ENCODE measurements at regions not wholly inside any gene's neighbourhood (a gene's known extent, or its start where the extent isn't known, plus 50 kb on each side); places are given as distances from the start of the nearest gene placed in this dataset.

- no peak overlapping the region for H3K4me3 ChIP-seq (ENCODE audit: low read depth, low read length)
- no peak for TF ChIP-seq CTCF (IDR thresholded peaks at IDR 0.05; ENCODE audit: insufficient read depth, low read depth, low read length)
Measured at GRCh38 chr7:40965774-40966173, 737.1 kb downstream of the INHBA start.

DNA sequence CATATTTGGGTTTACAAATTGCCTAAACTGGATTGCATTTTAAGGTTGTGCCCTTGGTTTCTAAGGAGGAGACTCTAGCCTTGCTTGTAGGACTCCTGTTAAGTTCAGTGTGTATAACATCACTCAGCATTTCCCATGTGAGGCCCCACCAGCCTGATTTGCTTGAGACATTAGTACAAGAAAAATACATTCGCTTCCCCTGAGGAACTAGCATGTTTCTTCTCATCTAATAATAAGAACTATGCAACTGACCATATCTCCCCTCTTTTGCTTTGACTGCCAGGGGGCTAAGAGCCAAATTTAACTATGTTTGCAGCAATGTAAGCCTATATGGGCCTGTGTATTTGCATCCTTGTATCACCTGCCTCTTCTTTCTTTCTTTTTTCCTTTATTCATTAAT lies 737.9 kb downstream of the INHBA start:
- DNase-seq (ENCODE audit: low read depth), result no peak
- no peak for TF ChIP-seq CTCF (IDR thresholded peaks at IDR 0.05; ENCODE audit: insufficient read depth, low read depth, low read length)
- H3K4me3 ChIP-seq (ENCODE audit: low read depth, low read length), result no peak overlapping the region

More at GRCh38 chr7:40965774-40966173, 737.1 kb downstream of the INHBA start:
- DNase-seq (ENCODE audit: low read depth), result no peak

DNA sequence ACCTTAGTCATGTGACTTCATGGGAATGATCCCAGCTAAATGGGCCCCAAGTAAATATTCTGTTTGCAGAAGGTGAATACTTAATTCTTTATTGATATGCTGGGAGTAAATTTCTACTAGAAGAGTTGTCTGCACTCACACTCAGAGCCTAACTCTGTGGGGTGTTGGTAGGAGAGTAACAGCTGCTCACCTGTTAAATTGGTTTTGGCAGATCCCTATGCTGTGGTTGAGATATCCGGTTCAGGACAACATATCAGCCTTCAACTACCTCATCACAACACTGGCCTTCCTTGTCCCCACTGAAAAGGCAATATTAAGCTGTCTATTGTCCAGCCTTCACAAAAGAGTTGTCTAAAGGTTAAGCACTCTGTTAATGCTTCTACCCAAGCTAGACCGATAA lies 738.3 kb downstream of the INHBA start:
- TF ChIP-seq CTCF (IDR thresholded peaks at IDR 0.05; ENCODE audit: insufficient read depth, low read depth, low read length), result no peak
- DNase-seq (ENCODE audit: low read depth), result no peak
- no peak overlapping the region for H3K4me3 ChIP-seq (ENCODE audit: low read depth, low read length)

- no peak for TF ChIP-seq CTCF (IDR thresholded peaks at IDR 0.05; ENCODE audit: insufficient read depth, low read depth, low read length)
- H3K4me3 ChIP-seq (ENCODE audit: low read depth, low read length), result no peak overlapping the region
- no peak for DNase-seq (ENCODE audit: low read depth)
Measured at GRCh38 chr7:40959955-40960354, 742.9 kb downstream of the INHBA start.

GRCh38 chr7:40948239-40948638 lies 754.7 kb downstream of the INHBA start:
- no peak overlapping the region for H3K4me3 ChIP-seq (ENCODE audit: low read depth, low read length)
- TF ChIP-seq CTCF (IDR thresholded peaks at IDR 0.05; ENCODE audit: insufficient read depth, low read depth, low read length), result no peak
- DNase-seq (ENCODE audit: low read depth), result no peak

DNA sequence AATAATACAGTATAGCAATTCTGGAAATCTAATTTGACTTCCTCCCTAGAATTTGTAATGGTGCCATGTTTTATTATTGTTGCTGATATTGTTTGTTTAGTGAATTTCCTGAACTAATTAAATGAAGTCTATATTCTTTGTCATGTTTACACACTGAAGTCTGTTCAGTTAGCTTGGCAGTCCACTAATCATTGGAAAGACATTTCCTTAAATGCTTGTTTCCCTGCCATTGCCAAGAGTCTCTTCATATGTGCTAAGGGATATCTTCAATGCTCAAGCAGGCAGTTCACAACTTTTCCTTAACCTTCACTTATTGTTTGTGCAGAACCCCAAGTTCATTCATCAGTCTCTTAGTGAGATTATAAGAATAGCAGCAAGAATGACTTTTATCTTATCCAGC lies 755.3 kb downstream of the INHBA start:
- no peak for DNase-seq (ENCODE audit: low read depth)
- no peak overlapping the region for H3K4me3 ChIP-seq (ENCODE audit: low read depth, low read length)
- TF ChIP-seq CTCF (IDR thresholded peaks at IDR 0.05; ENCODE audit: insufficient read depth, low read depth, low read length), result no peak

GRCh38 chr7:40946549-40946948 lies 756.3 kb downstream of the INHBA start:
- no peak for TF ChIP-seq CTCF (IDR thresholded peaks at IDR 0.05; ENCODE audit: insufficient read depth, low read depth, low read length)
- H3K4me3 ChIP-seq (ENCODE audit: low read depth, low read length), result no peak overlapping the region
- DNase-seq (ENCODE audit: low read depth), result no peak
